Suprapubic skin (tissue), 4 donors: ENCODE measurements at regions not wholly inside any gene's neighbourhood (a gene's known extent, or its start where the extent isn't known, plus 50 kb on each side); places are given as distances from the start of the nearest gene placed in this dataset.
"Not testable (repeated sequence)": the region's sequence is repeated elsewhere in the genome, so short reads cannot be mapped to it uniquely, and the experiment has no call there.

Source experiments
- DNase-seq, 2 donors: peaks; one replicate each; pipeline ENCODE4 v3.0.0-alpha.2; 2019; ENCODE audit warnings: low spot score in 2 of 2
- H3K27ac ChIP-seq: fragments of 200-600 bp; sonication (generic); one replicate; pipeline ENCODE4 v1.5.1; 2019
- H3K27me3 ChIP-seq: fragments of 200-600 bp; sonication (generic); one replicate; pipeline ENCODE4 v1.5.1; 2019
- H3K36me3 ChIP-seq: fragments of 200-600 bp; sonication (generic); one replicate; pipeline ENCODE4 v1.5.1; 2019
- H3K4me1 ChIP-seq: fragments of 200-600 bp; sonication (generic); one replicate; pipeline ENCODE4 v1.5.1; 2019
- H3K4me3 ChIP-seq: fragments of 200-600 bp; sonication (generic); one replicate; pipeline ENCODE4 v1.5.1; 2019; ENCODE audit warnings: mild to moderate bottlenecking
- H3K9me3 ChIP-seq: fragments of 200-600 bp; sonication (generic); one replicate; pipeline ENCODE4 v1.5.1; 2019
- EP300 ChIP-seq: sonication (generic); formaldehyde crosslinking; IDR thresholded peaks from one replicate; pipeline ENCODE4 v1.6.1; 2017; ENCODE audit warnings: antibody characterized with exemption
- POLR2A ChIP-seq, 2 donors: fragments of 450-650 bp; IDR thresholded peaks; one replicate each; pipeline ENCODE4 v1.6.1; 2017; ENCODE audit warnings: antibody characterized with exemption in 2 of 2, mild to moderate bottlenecking in 2 of 2, moderate library complexity in 2 of 2
- POLR2AphosphoS5 ChIP-seq, 3 donors: sonication (generic); formaldehyde crosslinking; IDR thresholded peaks; one replicate each; pipeline ENCODE4 v1.6.1; 2017; ENCODE audit warnings: antibody characterized with exemption in 3 of 3
- WGBS: methylation state at CpG from one replicate; pipeline ENCODE4 v1.1.5; 2018; 5-methylcytosine and 5-hydroxymethylcytosine counted together
- TF ChIP-seq, protein P1 (sequence below), 2 donors: fragments of 200-600 bp in 1 of 2; fragments of 450-650 bp in 1 of 2; sonication (generic) in 1 of 2; IDR thresholded peaks; one replicate each; pipeline ENCODE4 v1.5.1; 2016 to 2019; ENCODE audit warnings: antibody characterized with exemption in 2 of 2, mild to moderate bottlenecking in 1 of 2, moderate library complexity in 1 of 2

DNA sequence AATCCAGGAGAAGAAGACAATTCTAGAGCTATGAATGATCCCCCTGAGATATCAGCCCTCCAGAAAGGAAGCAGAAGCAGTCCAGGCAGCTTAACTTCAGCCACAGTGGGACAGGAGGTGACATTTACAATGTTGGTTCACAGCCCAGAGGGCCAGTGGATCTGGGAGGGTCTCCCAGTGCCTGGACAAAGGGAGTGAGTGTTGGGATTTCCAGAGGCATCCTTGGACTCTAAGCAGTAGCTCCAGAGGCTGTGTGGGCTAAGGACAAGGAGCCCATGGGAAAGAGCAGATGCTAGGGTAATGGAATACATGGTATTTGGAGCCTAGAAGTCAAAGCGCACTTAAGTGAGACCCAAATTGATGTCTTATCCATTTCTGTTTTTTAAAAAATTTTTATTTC is 97.4 kb upstream of the NUPR2 start:
- Histone ChIP-seq H3K4me3 (no peak overlapping the region), H3K4me1 (no peaks in the 10 kb centered on the region), H3K9me3 (peaks cover 5% of the 10 kb centered on the region), H3K36me3 (no peaks in the 10 kb centered on the region), H3K27ac (no peak overlapping the region), H3K27me3 (no peaks in the 10 kb centered on the region)
- TF ChIP-seq, protein P1, sequence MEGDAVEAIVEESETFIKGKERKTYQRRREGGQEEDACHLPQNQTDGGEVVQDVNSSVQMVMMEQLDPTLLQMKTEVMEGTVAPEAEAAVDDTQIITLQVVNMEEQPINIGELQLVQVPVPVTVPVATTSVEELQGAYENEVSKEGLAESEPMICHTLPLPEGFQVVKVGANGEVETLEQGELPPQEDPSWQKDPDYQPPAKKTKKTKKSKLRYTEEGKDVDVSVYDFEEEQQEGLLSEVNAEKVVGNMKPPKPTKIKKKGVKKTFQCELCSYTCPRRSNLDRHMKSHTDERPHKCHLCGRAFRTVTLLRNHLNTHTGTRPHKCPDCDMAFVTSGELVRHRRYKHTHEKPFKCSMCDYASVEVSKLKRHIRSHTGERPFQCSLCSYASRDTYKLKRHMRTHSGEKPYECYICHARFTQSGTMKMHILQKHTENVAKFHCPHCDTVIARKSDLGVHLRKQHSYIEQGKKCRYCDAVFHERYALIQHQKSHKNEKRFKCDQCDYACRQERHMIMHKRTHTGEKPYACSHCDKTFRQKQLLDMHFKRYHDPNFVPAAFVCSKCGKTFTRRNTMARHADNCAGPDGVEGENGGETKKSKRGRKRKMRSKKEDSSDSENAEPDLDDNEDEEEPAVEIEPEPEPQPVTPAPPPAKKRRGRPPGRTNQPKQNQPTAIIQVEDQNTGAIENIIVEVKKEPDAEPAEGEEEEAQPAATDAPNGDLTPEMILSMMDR (IDR thresholded peaks at IDR 0.05) = no peak
- TF ChIP-seq POLR2AphosphoS5 (IDR thresholded peaks at IDR 0.05) = no peak
- TF ChIP-seq EP300 = no peak
- no peak for TF ChIP-seq POLR2A (IDR thresholded peaks at IDR 0.05)
- WGBS = 85% methylated on average over 1 of the region's 1 CpG
- no peak for DNase-seq

DNA sequence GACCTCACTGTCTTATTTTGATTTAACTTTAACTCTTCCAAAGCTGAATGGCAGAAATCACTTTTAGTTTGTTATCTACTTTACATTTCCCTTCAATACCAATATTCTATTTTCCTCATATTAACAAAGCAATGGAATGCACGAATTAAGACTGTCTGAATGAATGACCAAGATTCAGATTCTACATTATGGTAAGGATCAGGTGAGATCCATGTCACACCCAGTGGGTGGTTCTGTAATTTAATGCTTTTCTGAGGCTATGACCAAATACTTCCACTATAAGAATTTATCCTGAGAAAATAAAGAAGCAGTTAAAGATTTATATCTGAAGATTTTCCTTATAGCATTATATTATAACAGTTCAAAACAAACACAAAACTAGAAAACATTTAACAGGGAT is 90.2 kb upstream of the NUPR2 start:
- no peak for TF ChIP-seq POLR2A (IDR thresholded peaks at IDR 0.05)
- no peak for TF ChIP-seq POLR2AphosphoS5 (IDR thresholded peaks at IDR 0.05)
- no peak for TF ChIP-seq EP300
- TF ChIP-seq, protein P1 (IDR thresholded peaks at IDR 0.05) = no peak
- 50% methylated on average over 1 of the region's 1 CpG for WGBS
- DNase-seq = no peak

DNA sequence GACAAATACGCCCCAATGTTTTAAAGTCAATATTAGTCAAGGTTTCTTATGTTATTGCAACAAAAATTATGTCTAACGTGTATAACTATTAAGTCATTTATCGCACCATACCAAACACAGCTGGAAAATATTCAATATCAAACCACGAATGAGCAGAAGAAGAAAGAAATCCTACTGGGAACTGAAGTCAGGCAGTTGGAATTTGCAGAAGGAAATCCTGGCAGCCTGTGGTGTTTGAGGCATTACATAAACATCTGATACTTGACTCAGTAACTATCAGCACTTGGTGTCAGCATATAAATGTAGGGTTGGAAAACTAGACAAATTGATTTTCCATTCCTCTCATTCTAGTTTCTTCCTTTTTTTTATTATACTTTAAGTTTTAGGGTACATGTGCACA is 83.4 kb upstream of the NUPR2 start:
- DNase-seq = no peak
- Histone ChIP-seq H3K27ac (no peak overlapping the region), H3K9me3 (peaks cover 8% of the 10 kb centered on the region), H3K36me3 (no peaks in the 10 kb centered on the region), H3K4me3 (no peak overlapping the region), H3K27me3 (no peaks in the 10 kb centered on the region), H3K4me1 (no peaks in the 10 kb centered on the region)
- 72% methylated on average over 4 of the region's 4 CpGs for WGBS
- TF ChIP-seq POLR2AphosphoS5 (IDR thresholded peaks at IDR 0.05) = no peak
- TF ChIP-seq, protein P1 (IDR thresholded peaks at IDR 0.05) = no peak
- no peak for TF ChIP-seq EP300
- TF ChIP-seq POLR2A (IDR thresholded peaks at IDR 0.05) = no peak

More for the DNA sequence above, 90.2 kb upstream of the NUPR2 start:
- no peak overlapping the region for H3K4me3 ChIP-seq
- no peaks in the 10 kb centered on the region for H3K9me3 ChIP-seq
- no peaks in the 10 kb centered on the region for H3K27me3 ChIP-seq
- H3K27ac ChIP-seq = no peak overlapping the region
- H3K4me1 ChIP-seq = no peaks in the 10 kb centered on the region
- H3K36me3 ChIP-seq = no peaks in the 10 kb centered on the region

DNA sequence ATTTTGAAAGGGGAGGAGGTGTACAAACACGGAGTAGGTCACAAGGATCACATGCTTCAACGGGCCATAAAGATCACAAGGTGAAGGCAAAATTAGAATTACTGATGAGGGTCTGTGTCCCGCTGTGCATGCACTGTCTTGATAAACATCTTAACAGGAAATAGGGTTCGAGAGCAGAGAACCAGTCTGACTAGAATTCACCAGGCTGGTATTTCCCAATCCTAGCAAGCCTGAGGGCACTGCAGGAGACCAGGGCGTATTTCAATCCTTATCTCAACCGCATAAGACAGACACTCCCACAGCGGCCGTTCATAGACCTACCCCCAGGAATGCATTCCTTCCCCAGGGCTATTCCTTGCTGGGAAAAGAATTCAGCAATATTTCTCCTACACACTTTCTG is 80.0 kb upstream of the NUPR2 start:
- not testable (repeated sequence) for DNase-seq, H3K4me3 ChIP-seq, H3K36me3 ChIP-seq, H3K9me3 ChIP-seq, H3K27me3 ChIP-seq, H3K27ac ChIP-seq, H3K4me1 ChIP-seq
- WGBS = 53% methylated on average over 8 of the region's 8 CpGs

DNA sequence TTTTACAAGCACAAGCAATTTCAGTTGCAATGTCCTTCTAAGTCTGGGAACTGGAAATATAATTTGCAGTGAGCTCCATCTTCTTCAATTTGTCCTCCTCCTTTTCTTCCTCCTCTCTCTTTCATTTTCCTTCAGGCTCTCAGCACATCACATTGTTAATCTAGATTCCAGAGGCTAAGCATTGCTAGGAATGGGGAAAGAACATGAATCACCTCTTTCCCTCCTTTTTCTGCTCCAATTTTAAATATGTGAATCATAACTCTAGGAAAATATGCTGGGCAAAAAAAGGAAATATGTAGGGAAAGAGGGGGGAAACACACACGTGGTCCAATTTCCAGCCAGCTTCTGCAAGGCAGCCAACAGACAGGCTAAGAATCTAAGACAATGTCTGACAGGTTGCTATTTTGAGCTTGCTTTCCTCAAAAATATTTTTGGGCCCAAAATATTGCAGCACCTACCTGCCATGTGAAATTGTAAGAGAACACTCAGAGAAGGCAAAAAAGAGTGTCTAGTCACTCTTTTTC is 72.7 kb upstream of the NUPR2 start:
- Histone ChIP-seq H3K4me3 (no peak overlapping the region), H3K4me1 (no peaks in the 10 kb centered on the region), H3K9me3 (no peaks in the 10 kb centered on the region), H3K27me3 (no peaks in the 10 kb centered on the region), H3K27ac (no peak overlapping the region), H3K36me3 (no peaks in the 10 kb centered on the region)
- TF ChIP-seq POLR2AphosphoS5 (IDR thresholded peaks at IDR 0.05) = no peak
- TF ChIP-seq, protein P1 (IDR thresholded peaks at IDR 0.05) = no peak
- WGBS = 37% methylated on average over 1 of the region's 1 CpG
- DNase-seq = no peak

DNA sequence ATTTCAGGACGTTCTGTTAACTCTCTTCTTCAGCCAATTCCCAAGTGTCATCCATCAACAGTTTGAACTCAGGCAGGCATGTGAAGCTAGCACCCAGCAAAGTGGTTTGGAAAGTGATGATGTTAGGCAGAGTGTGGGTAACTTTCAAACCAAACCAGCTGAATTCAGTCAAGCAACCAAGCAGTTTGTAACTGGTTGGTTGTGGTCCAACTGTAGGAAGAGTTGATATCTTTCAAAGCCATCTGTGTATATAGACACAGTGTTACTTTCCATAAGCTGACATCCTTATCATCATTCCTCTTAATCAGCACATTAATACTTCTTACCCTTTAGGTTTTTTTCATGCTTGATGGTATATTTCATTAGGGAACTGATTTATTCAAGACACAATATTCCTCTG is 72.2 kb upstream of the NUPR2 start:
- H3K27me3 ChIP-seq = no peaks in the 10 kb centered on the region
- TF ChIP-seq, protein P1 (IDR thresholded peaks at IDR 0.05) = no peak
- no peak for TF ChIP-seq POLR2A (IDR thresholded peaks at IDR 0.05)
- no peak for TF ChIP-seq POLR2AphosphoS5 (IDR thresholded peaks at IDR 0.05)
- no peak for TF ChIP-seq EP300
- no peaks in the 10 kb centered on the region for H3K36me3 ChIP-seq
- no peak overlapping the region for H3K27ac ChIP-seq
- H3K9me3 ChIP-seq = no peaks in the 10 kb centered on the region
- 53% methylated on average over 1 of the region's 1 CpG for WGBS
- H3K4me1 ChIP-seq = no peaks in the 10 kb centered on the region
- DNase-seq = no peak
- no peak overlapping the region for H3K4me3 ChIP-seq
